ENCODE measurements at regions not wholly inside any gene's neighbourhood (a gene's known extent, or its start where the extent isn't known, plus 50 kb on each side); places are given as distances from the start of the nearest gene placed in this dataset.

GRCh38 chr20:62533591-62534495, 58.0 kb upstream of the GATA5 start:
- Histone ChIP-seq H3F3A (ENCODE audit: low read depth) (no peaks in the 10 kb centered on the region), H3K27me3 (ENCODE audit: insufficient read depth, low read length, poor library complexity, severe bottlenecking) (no peaks in the 10 kb centered on the region), H2AFZ (ENCODE audit: low read length) (no peak overlapping the region), H3K4me2 (ENCODE audit: low read depth, low read length, poor library complexity, severe bottlenecking) (no peak overlapping the region), H3K4me3 (ENCODE audit: low read length, poor library complexity, severe bottlenecking) (no peak overlapping the region), H3K4me1 (ENCODE audit: insufficient read depth, low read length, poor library complexity, severe bottlenecking) (peaks cover 14% of the 10 kb centered on the region), H3K79me2 (ENCODE audit: insufficient read depth, low read length) (no peaks in the 10 kb centered on the region), H3K9me3 (ENCODE audit: insufficient read depth, low read depth, low read length) (no peaks in the 10 kb centered on the region), H4K20me1 (ENCODE audit: insufficient read depth, low read length, poor library complexity, severe bottlenecking) (no peaks in the 10 kb centered on the region), H3K9ac (ENCODE audit: low read depth, low read length, poor library complexity, severe bottlenecking) (no peak overlapping the region), H3K9me2 (replicated peaks; ENCODE audit: low read depth, low read length) (no peaks in the 10 kb centered on the region), H3K36me3 (ENCODE audit: insufficient read depth, low read length) (no peaks in the 10 kb centered on the region)
- TF ChIP-seq EZH2phosphoT487 (IDR thresholded peaks at IDR 0.05; ENCODE audit: borderline replicate concordance) (no peak), CTCF (conservative IDR thresholded peaks at IDR 0.05; ENCODE audit: low read length) (no peak)

- no peaks in the 10 kb centered on the region for H3F3A ChIP-seq (ENCODE audit: low read depth)
- H3K4me2 ChIP-seq (ENCODE audit: low read depth, low read length, poor library complexity, severe bottlenecking), result no peak overlapping the region
- no peaks in the 10 kb centered on the region for H4K20me1 ChIP-seq (ENCODE audit: insufficient read depth, low read length, poor library complexity, severe bottlenecking)
- no peaks in the 10 kb centered on the region for H3K9me2 ChIP-seq (replicated peaks; ENCODE audit: low read depth, low read length)
- H3K79me2 ChIP-seq (ENCODE audit: insufficient read depth, low read length), result no peaks in the 10 kb centered on the region
- peaks cover 14% of the 10 kb centered on the region for H3K4me1 ChIP-seq (ENCODE audit: insufficient read depth, low read length, poor library complexity, severe bottlenecking)
- H3K4me3 ChIP-seq (ENCODE audit: low read length, poor library complexity, severe bottlenecking), result no peak overlapping the region
- H2AFZ ChIP-seq (ENCODE audit: low read length), result no peak overlapping the region
- H3K9me3 ChIP-seq (ENCODE audit: insufficient read depth, low read depth, low read length), result no peaks in the 10 kb centered on the region
- no peak for TF ChIP-seq CTCF (conservative IDR thresholded peaks at IDR 0.05; ENCODE audit: low read length)
- no peak for TF ChIP-seq EZH2phosphoT487 (IDR thresholded peaks at IDR 0.05; ENCODE audit: borderline replicate concordance)
- no peak overlapping the region for H3K9ac ChIP-seq (ENCODE audit: low read depth, low read length, poor library complexity, severe bottlenecking)
- H3K27me3 ChIP-seq (ENCODE audit: insufficient read depth, low read length, poor library complexity, severe bottlenecking), result no peaks in the 10 kb centered on the region
- no peaks in the 10 kb centered on the region for H3K36me3 ChIP-seq (ENCODE audit: insufficient read depth, low read length)
Observed at GRCh38 chr20:62534526-62535221, 58.9 kb upstream of the GATA5 start.

GRCh38 chr20:62535282-62535811, 59.6 kb upstream of the GATA5 start:
- no peaks in the 10 kb centered on the region for H3K27me3 ChIP-seq (ENCODE audit: insufficient read depth, low read length, poor library complexity, severe bottlenecking)

More at GRCh38 chr20:62535282-62535811, 59.6 kb upstream of the GATA5 start:
- H3K9me3 ChIP-seq (ENCODE audit: insufficient read depth, low read depth, low read length), result no peaks in the 10 kb centered on the region
- H3F3A ChIP-seq (ENCODE audit: low read depth), result no peaks in the 10 kb centered on the region
- no peaks in the 10 kb centered on the region for H4K20me1 ChIP-seq (ENCODE audit: insufficient read depth, low read length, poor library complexity, severe bottlenecking)
- H3K4me3 ChIP-seq (ENCODE audit: low read length, poor library complexity, severe bottlenecking), result no peak overlapping the region
- H3K9ac ChIP-seq (ENCODE audit: low read depth, low read length, poor library complexity, severe bottlenecking), result no peak overlapping the region
- no peaks in the 10 kb centered on the region for H3K79me2 ChIP-seq (ENCODE audit: insufficient read depth, low read length)
- H3K36me3 ChIP-seq (ENCODE audit: insufficient read depth, low read length), result no peaks in the 10 kb centered on the region
- no peak overlapping the region for H2AFZ ChIP-seq (ENCODE audit: low read length)
- TF ChIP-seq EZH2phosphoT487 (IDR thresholded peaks at IDR 0.05; ENCODE audit: borderline replicate concordance) (no peak), CTCF (conservative IDR thresholded peaks at IDR 0.05; ENCODE audit: low read length) (no peak)
- H3K4me2 ChIP-seq (ENCODE audit: low read depth, low read length, poor library complexity, severe bottlenecking), result no peak overlapping the region
- H3K9me2 ChIP-seq (replicated peaks; ENCODE audit: low read depth, low read length), result no peaks in the 10 kb centered on the region
- peaks cover 11% of the 10 kb centered on the region for H3K4me1 ChIP-seq (ENCODE audit: insufficient read depth, low read length, poor library complexity, severe bottlenecking)
